ENCODE measurements at regions not wholly inside any gene's neighbourhood (a gene's known extent, or its start where the extent isn't known, plus 50 kb on each side); places are given as distances from the start of the nearest gene placed in this dataset.

DNA sequence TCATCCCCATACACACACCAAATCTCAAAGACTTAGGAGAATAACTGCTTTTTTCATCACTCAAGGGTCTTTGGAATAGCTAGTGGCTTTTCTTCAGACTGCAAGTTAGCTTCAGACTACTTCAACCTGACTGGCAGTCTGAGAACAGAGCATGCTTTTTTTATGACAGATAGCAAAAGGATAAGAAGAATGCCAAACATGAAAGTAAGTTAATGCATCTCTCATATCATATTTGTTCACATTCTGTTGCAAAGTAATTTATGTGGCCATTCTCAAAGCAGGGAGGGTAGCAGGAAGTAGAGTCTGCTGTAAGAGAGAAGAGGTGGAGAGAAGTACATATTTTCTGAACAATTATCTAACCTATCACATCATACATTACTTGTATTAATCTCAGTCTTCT, 544.4 kb downstream of the ZPLD1 start:
- TF ChIP-seq EZH2 (IDR thresholded peaks at IDR 0.05; ENCODE audit: borderline replicate concordance, insufficient read depth, low read length, poor library complexity, severe bottlenecking) (no peak), TAF1 (IDR thresholded peaks at IDR 0.05; ENCODE audit: low read depth) (no peak), EP300 (conservative IDR thresholded peaks at IDR 0.05; ENCODE audit: poor library complexity, severe bottlenecking) (no peak), RAD21 (conservative IDR thresholded peaks at IDR 0.05) (no peak)
- TF ChIP-seq, protein P1, sequence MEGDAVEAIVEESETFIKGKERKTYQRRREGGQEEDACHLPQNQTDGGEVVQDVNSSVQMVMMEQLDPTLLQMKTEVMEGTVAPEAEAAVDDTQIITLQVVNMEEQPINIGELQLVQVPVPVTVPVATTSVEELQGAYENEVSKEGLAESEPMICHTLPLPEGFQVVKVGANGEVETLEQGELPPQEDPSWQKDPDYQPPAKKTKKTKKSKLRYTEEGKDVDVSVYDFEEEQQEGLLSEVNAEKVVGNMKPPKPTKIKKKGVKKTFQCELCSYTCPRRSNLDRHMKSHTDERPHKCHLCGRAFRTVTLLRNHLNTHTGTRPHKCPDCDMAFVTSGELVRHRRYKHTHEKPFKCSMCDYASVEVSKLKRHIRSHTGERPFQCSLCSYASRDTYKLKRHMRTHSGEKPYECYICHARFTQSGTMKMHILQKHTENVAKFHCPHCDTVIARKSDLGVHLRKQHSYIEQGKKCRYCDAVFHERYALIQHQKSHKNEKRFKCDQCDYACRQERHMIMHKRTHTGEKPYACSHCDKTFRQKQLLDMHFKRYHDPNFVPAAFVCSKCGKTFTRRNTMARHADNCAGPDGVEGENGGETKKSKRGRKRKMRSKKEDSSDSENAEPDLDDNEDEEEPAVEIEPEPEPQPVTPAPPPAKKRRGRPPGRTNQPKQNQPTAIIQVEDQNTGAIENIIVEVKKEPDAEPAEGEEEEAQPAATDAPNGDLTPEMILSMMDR (IDR thresholded peaks at IDR 0.05; ENCODE audit: poor library complexity, severe bottlenecking), result no peak
